DND-41 (cell line): ENCODE measurements at regions not wholly inside any gene's neighbourhood (a gene's known extent, or its start where the extent isn't known, plus 50 kb on each side); places are given as distances from the start of the nearest gene placed in this dataset.
"Not testable (repeated sequence)": the region's sequence is repeated elsewhere in the genome, so short reads cannot be mapped to it uniquely, and the experiment has no call there.

Source experiments
- ATAC-seq: fragments of 200-7000 bp; cut with Tn5 transposase; 3 replicates; pipeline ENCODE4 v1.9.1; 2021; ENCODE audit warnings: low read depth; ENCODE audit not compliant: insufficient read depth
- DNase-seq: peaks from one replicate; pipeline ENCODE4 v3.0.0-alpha.2; 2020
- H2AFZ ChIP-seq: 2 replicates; pipeline ENCODE4 v1.6.0; 2012; ENCODE audit warnings: low read depth, low read length
- H3K27ac ChIP-seq: 2 replicates; pipeline ENCODE4 v1.5.1; 2012; ENCODE audit warnings: low read length, inconsistent platforms
- H3K27me3 ChIP-seq: fragments of 200-600 bp; sonication (generic); 2 replicates; pipeline ENCODE4 v1.6.0; 2012; ENCODE audit warnings: low read length, mild to moderate bottlenecking, inconsistent platforms; ENCODE audit not compliant: insufficient read depth, poor library complexity
- H3K36me3 ChIP-seq: 2 replicates; pipeline ENCODE4 v1.5.1; 2012; ENCODE audit warnings: low read length, inconsistent platforms; ENCODE audit not compliant: insufficient read depth
- H3K4me1 ChIP-seq: 2 replicates; pipeline ENCODE4 v1.5.1; 2012; ENCODE audit warnings: mild to moderate bottlenecking, low read length; ENCODE audit not compliant: insufficient read depth
- H3K4me2 ChIP-seq: 2 replicates; pipeline ENCODE4 v1.6.0; 2012; ENCODE audit warnings: mild to moderate bottlenecking, moderate library complexity, low read length, inconsistent platforms; ENCODE audit not compliant: insufficient read depth
- H3K4me3 ChIP-seq, 2 experiments: fragments of 200-600 bp in 1 of 2; shearing (Covaris generic) in 1 of 2; 2 replicates each; pipeline ENCODE4 v1.5.1; 2012 to 2016; ENCODE audit warnings: inconsistent platforms in 2 of 2, low read length in 2 of 2, mild to moderate bottlenecking in 2 of 2, low read depth in 1 of 2, moderate library complexity in 1 of 2
- H3K79me2 ChIP-seq: 2 replicates; pipeline ENCODE4 v1.6.0; 2012; ENCODE audit warnings: low read length, inconsistent platforms; ENCODE audit not compliant: insufficient read depth
- H3K9ac ChIP-seq: 2 replicates; pipeline ENCODE4 v1.6.0; 2012; ENCODE audit warnings: low read depth, mild to moderate bottlenecking, inconsistent platforms, low read length, moderate library complexity
- H3K9me3 ChIP-seq: 2 replicates; pipeline ENCODE4 v1.5.1; 2012; ENCODE audit warnings: low read length, moderate library complexity, mild to moderate bottlenecking, inconsistent platforms; ENCODE audit not compliant: insufficient read depth, severe bottlenecking
- H4K20me1 ChIP-seq: 2 replicates; pipeline ENCODE4 v1.6.0; 2012; ENCODE audit warnings: low read length; ENCODE audit not compliant: insufficient read depth
- CTCF ChIP-seq: IDR thresholded peaks from 2 replicates; pipeline ENCODE4 v1.5.1; 2012; ENCODE audit warnings: borderline replicate concordance, low read length, moderate library complexity, mild to moderate bottlenecking; ENCODE audit not compliant: poor library complexity, severe bottlenecking; ENCODE audit errors: extremely low read depth
- EZH2 ChIP-seq: IDR thresholded peaks from 3 replicates; pipeline ENCODE4 v1.6.1; 2012; ENCODE audit warnings: borderline replicate concordance, low read depth, mild to moderate bottlenecking, moderate library complexity, low read length, inconsistent platforms; ENCODE audit not compliant: severe bottlenecking

GRCh38 chr22:11042116-11042515 is 4485.9 kb upstream of the OR11H1 start:
- no peak overlapping the region for H2AFZ ChIP-seq
- TF ChIP-seq CTCF (no peak), EZH2 (no peak)
- no peak overlapping the region for H3K4me3 ChIP-seq
- H3K4me1 ChIP-seq = no peaks in the 10 kb centered on the region
- H3K27me3 ChIP-seq = no peaks in the 10 kb centered on the region
- no peak overlapping the region for H3K9ac ChIP-seq
- no peak overlapping the region for H3K27ac ChIP-seq
- H3K79me2 ChIP-seq = no peaks in the 10 kb centered on the region
- peaks cover 12% of the 10 kb centered on the region for H3K9me3 ChIP-seq
- ATAC-seq = no peak
- no peak overlapping the region for H3K4me2 ChIP-seq
- DNase-seq = no peak
- no peaks in the 10 kb centered on the region for H3K36me3 ChIP-seq
- H4K20me1 ChIP-seq = no peaks in the 10 kb centered on the region

- DNase-seq, H3K4me1 ChIP-seq, H3K27me3 ChIP-seq, H3K79me2 ChIP-seq, H3K27ac ChIP-seq, H4K20me1 ChIP-seq, H3K36me3 ChIP-seq, H3K9ac ChIP-seq, ATAC-seq, H3K4me3 ChIP-seq, H3K9me3 ChIP-seq, H2AFZ ChIP-seq, H3K4me2 ChIP-seq: not testable (repeated sequence)
Measured at GRCh38 chr22:11043289-11043688, 4484.7 kb upstream of the OR11H1 start.

GRCh38 chr22:11048884-11049283 is 4479.1 kb upstream of the OR11H1 start:
- not testable (repeated sequence) for H3K36me3 ChIP-seq, H3K9me3 ChIP-seq, H3K79me2 ChIP-seq, H3K4me2 ChIP-seq, H3K27ac ChIP-seq, H2AFZ ChIP-seq, H3K4me3 ChIP-seq, H3K9ac ChIP-seq, H3K27me3 ChIP-seq, DNase-seq, ATAC-seq, H4K20me1 ChIP-seq, H3K4me1 ChIP-seq

- not testable (repeated sequence) for H3K36me3 ChIP-seq, H4K20me1 ChIP-seq, H3K27ac ChIP-seq, H2AFZ ChIP-seq, H3K27me3 ChIP-seq, DNase-seq, H3K4me2 ChIP-seq, H3K4me3 ChIP-seq, H3K4me1 ChIP-seq, H3K9ac ChIP-seq, ATAC-seq, H3K79me2 ChIP-seq
- H3K9me3 ChIP-seq = peaks cover 12% of the 10 kb centered on the region
Measured at GRCh38 chr22:11050226-11050625, 4477.8 kb upstream of the OR11H1 start.

- peaks cover 16% of the 10 kb centered on the region for H3K9me3 ChIP-seq
- ATAC-seq, H3K9ac ChIP-seq, H2AFZ ChIP-seq, H3K4me2 ChIP-seq, H3K27ac ChIP-seq, H3K79me2 ChIP-seq, H4K20me1 ChIP-seq, H3K4me1 ChIP-seq, DNase-seq, H3K36me3 ChIP-seq, H3K27me3 ChIP-seq, H3K4me3 ChIP-seq: not testable (repeated sequence)
Measured at GRCh38 chr22:11051401-11052112, 4476.4 kb upstream of the OR11H1 start.

GRCh38 chr22:11053403-11054344 is 4474.3 kb upstream of the OR11H1 start:
- H3K27ac ChIP-seq, H4K20me1 ChIP-seq, ATAC-seq, H2AFZ ChIP-seq, H3K79me2 ChIP-seq, H3K4me3 ChIP-seq, H3K4me2 ChIP-seq, H3K4me1 ChIP-seq, H3K27me3 ChIP-seq, DNase-seq, H3K36me3 ChIP-seq, H3K9ac ChIP-seq: not testable (repeated sequence)
- H3K9me3 ChIP-seq = peaks cover 28% of the 10 kb centered on the region

GRCh38 chr22:11054681-11055080 is 4473.3 kb upstream of the OR11H1 start:
- not testable (repeated sequence) for H2AFZ ChIP-seq, H3K27ac ChIP-seq, H3K36me3 ChIP-seq, H3K79me2 ChIP-seq, H3K4me3 ChIP-seq, H3K27me3 ChIP-seq, H3K4me1 ChIP-seq, DNase-seq, H3K9ac ChIP-seq, ATAC-seq, H4K20me1 ChIP-seq, H3K4me2 ChIP-seq
- H3K9me3 ChIP-seq = peaks cover 28% of the 10 kb centered on the region
